Daoy (cell line): ENCODE measurements at regions not wholly inside any gene's neighbourhood (a gene's known extent, or its start where the extent isn't known, plus 50 kb on each side); places are given as distances from the start of the nearest gene placed in this dataset.
"Not testable (repeated sequence)": the region's sequence is repeated elsewhere in the genome, so short reads cannot be mapped to it uniquely, and the experiment has no call there.

Source experiments
- DNase-seq: peaks from one replicate; pipeline ENCODE4 v3.0.0-alpha.2; 2015; ENCODE audit warnings: low read depth

GRCh38 chr4:31768756-31769155, 1048.6 kb downstream of the PCDH7 start:
- no peak for DNase-seq

GRCh38 chr4:31783311-31783710, 1063.1 kb downstream of the PCDH7 start:
- no peak for DNase-seq

GRCh38 chr4:31784558-31784957, 1064.4 kb downstream of the PCDH7 start:
- DNase-seq, result no peak

DNA sequence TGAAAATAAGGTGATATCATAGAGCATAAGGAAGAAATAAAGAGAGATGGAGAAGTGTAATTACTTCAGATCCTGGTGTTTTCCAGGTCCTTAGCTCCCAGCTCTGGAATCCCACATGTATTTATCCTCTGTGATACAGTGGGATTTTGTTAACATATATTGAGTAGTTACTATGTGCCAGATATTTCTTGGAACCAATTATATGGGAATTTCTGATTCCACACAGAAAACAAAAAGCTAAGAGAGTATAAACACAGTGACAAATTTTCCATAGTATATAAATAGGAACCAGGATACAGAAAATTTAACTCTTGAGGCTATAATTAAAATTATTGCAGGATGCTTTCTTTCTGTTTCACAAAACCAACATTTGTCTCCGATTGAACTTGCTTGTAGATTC, 1067.5 kb downstream of the PCDH7 start:
- DNase-seq, result no peak

DNA sequence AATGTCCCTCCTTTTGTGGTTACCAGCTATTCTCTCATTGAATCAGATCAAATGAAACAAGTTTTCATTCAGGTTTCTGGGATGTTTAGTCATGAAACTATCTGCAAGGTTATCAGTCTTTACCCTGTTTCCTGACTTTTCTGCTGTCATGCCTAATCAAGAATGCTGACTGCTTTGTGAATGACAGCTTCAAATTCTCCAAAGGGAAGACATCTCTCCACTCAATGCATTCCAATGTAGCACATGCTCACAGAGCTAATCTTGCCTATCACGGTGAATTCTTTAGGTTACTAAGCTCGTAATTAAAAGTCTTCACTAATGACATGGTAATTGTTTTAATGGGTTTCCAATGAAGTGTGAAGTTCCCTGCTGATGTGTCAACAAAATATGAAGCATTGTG, 1068.5 kb downstream of the PCDH7 start:
- no peak for DNase-seq

- DNase-seq, result no peak
These were observed 1071.5 kb downstream of the PCDH7 start for GRCh38 chr4:31791666-31792065.

- no peak for DNase-seq
These were observed 1073.7 kb downstream of the PCDH7 start for GRCh38 chr4:31793907-31794306.

GRCh38 chr4:31797052-31797451, 1076.9 kb downstream of the PCDH7 start:
- not testable (repeated sequence) for DNase-seq

GRCh38 chr4:31803526-31804195, 1083.5 kb downstream of the PCDH7 start:
- DNase-seq, result no peak

GRCh38 chr4:31807036-31807435, 1086.9 kb downstream of the PCDH7 start:
- DNase-seq, result no peak

GRCh38 chr4:31844350-31844749, 1124.2 kb downstream of the PCDH7 start:
- no peak for DNase-seq

- no peak for DNase-seq
These were observed 1131.8 kb downstream of the PCDH7 start for GRCh38 chr4:31851946-31852345.

GRCh38 chr4:31877429-31877828, 1157.3 kb downstream of the PCDH7 start:
- DNase-seq, result no peak

- not testable (repeated sequence) for DNase-seq
These were observed 1160.7 kb downstream of the PCDH7 start for GRCh38 chr4:31880837-31881236.

DNA sequence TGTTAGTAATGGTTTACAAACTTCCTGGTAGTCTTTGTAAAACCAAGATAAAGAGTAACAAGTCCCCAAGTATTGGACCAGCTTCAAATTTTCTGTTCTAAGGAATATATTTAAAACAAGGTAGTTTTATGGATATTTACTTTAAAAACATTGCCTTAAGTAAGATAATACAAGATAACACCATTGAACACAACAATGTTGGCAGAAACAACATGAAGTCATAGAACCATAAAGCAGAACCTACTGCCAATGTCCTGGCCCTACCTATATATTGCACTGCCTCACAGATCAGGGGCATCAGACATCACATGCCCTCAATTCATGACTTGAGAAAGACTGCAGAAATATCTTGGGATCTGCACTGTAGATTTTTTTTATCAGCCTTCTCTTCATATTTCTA, 1176.2 kb downstream of the PCDH7 start:
- DNase-seq, result no peak

GRCh38 chr4:31905363-31905762, 1185.2 kb downstream of the PCDH7 start:
- no peak for DNase-seq

DNA sequence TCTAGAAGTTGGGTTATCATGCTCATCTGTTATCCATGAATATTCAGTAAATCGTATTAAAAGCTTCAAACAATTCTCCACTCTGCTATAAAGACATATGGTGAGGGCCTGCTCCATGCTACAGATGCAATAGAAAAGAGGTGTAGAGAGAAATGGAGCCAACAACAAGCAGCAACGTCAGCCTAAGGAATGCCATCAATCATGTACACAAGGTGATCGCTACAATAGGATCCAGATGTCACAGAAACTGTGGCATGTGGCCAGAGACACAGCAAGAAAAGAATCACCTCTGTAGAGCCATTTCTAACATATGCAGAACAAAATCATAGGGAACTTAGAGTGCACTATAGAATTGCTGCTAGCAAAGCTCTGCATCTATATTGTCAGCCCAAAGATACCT, 1188.1 kb downstream of the PCDH7 start:
- DNase-seq, result no peak

DNA sequence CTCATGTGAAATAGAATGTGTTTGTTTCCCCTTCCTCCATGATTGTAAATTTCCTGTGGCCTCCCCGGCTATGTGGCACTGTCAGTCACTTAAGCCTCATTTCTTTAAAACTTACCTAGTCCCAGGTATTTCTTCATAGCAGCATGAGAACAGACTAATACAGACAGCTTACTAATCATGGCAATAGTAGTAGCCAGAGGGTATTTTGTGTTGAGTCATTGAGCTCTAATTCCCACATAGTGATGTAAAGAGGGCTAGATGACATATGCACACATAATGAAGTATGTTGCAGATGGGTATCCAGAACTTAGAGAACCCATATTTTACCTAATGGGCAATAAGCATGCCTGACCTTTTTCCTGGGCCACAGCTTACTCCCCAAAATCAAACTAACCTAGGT, 1197.2 kb downstream of the PCDH7 start:
- no peak for DNase-seq

GRCh38 chr4:31918891-31919290, 1198.7 kb downstream of the PCDH7 start:
- no peak for DNase-seq

DNA sequence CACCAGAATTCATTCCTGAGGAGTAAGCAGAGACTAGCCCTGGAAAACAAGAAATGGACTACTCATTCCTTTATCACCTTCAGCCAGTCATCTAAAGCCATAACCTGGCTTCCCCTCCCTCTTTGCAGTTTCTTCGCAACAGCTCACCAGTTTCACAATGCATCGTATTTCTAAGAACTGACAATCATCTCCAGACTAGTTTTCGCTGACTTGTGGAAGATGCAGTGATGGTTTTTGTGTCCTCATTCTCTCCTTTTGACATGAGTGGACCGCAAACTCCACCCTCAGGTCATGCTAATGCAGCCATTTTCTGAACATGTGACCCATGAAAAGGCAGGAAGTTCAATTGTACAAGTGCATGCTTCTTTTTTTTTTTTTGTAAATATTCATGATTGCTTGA, 1203.5 kb downstream of the PCDH7 start:
- DNase-seq, result no peak

DNA sequence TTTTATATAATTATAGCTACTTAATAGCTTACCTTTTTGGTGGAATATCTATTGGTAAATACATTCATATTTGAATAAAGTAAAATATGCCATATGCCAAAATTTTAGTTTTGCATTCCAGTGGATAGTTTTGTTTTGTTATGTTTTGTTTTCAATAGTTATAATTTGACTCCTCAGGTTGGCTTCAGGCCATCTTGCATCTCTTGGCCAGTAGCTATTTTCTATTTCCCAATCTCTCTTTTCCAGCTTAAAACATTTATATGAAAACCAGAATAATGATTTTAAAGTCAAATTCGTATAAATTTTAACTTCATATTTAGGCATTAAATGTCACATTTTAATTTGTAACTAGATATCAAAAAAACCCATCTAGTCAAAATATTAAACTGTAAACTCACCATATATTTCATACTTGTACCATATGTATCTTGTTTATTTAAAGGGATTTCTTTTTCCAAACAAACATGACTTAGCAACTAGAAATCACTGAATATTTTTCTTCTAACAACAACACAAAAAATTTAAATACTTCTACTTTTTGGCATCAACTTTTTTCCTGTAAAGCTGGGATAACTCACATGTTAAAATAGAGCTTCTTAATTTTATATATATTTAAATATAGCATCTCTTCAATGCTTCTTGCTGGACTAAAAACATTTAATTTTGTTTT, 1209.6 kb downstream of the PCDH7 start:
- no peak for DNase-seq

DNA sequence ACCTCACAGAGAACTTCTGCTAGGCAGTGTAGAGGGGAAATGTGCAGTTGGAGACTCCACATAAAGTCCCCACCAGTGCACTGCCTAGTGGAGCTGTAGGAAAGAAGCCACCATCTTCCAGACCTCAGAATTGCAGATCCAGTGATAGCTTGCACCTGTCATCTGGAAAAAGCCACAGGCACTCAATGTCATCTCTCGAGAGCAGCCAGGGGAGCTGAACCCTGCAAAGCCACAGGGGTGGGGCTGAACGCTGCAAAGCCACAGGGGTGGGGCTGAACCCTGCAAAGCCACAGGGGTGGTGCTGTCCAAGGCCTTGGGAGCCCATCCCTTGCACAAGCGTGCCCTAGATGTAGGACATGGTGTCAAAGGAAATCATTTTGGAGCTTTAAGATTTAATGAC, 1226.3 kb downstream of the PCDH7 start:
- no peak for DNase-seq

DNA sequence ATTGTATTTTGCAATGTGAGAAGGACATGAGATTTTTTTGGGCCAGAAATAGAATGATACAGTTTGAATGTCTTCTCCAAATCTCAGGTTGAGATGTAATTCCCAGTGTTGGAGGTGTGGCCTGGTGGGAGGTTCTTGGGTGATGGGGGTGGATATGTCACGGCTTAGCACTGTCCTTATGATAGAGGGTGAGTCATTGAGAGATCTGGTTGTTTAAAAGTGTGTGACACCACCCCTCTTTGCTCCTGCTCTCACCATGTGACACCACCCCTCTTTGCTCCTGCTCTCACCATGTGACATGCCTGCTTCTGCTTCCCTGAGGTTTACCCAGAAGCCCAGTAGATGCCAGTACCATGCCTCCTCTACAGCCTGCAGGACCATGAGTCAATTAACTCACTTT, 1226.9 kb downstream of the PCDH7 start:
- DNase-seq, result no peak

DNA sequence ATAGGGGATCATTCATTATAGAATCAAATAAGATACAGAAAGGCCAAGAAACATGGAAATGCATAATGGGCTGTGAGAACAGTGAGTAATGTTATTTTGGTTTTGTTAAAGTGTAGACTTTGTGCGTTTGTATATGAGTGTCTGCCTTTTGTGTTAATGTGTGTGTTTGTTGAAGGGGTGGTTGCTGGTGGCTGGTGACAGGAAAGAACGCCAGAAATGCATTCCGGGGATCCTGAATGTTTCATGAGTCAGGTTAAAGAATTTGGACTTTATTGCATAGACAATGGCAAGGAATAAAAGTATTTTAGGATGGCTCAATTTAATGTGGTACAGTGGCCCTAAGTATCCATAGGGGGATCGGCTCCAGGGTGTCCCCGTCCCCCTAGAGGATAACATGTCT, 1228.9 kb downstream of the PCDH7 start:
- DNase-seq, result no peak
